ENCODE measurements at regions not wholly inside any gene's neighbourhood (a gene's known extent, or its start where the extent isn't known, plus 50 kb on each side); places are given as distances from the start of the nearest gene placed in this dataset.

- no peak for DNase-seq
- Mint-ChIP-seq H3K9me3 (no peaks in the 10 kb centered on the region), H3K4me1 (no peaks in the 10 kb centered on the region), H3K27ac (no peak overlapping the region), H3K36me3 (ENCODE audit: low read depth) (no peaks in the 10 kb centered on the region), H3K27me3 (ENCODE audit: low read depth, poor library complexity) (peaks cover 7% of the 10 kb centered on the region), H3K4me3 (no peak overlapping the region)
- TF ChIP-seq CTCF (IDR thresholded peaks at IDR 0.05): no peak
Measured at GRCh38 chr16:66199189-66199588, 167.3 kb upstream of the CDH5 start.

- H3K4me3 Mint-ChIP-seq: no peak overlapping the region
- TF ChIP-seq CTCF (IDR thresholded peaks at IDR 0.05): no peak
- peaks cover 7% of the 10 kb centered on the region for H3K27me3 Mint-ChIP-seq (ENCODE audit: low read depth, poor library complexity)
- H3K36me3 Mint-ChIP-seq (ENCODE audit: low read depth): no peaks in the 10 kb centered on the region
- H3K9me3 Mint-ChIP-seq: no peaks in the 10 kb centered on the region
- no peak overlapping the region for H3K27ac Mint-ChIP-seq
- DNase-seq: no peak
- H3K4me1 Mint-ChIP-seq: no peaks in the 10 kb centered on the region
Measured at GRCh38 chr16:66198641-66199040, 167.8 kb upstream of the CDH5 start.

- Mint-ChIP-seq H3K4me3 (no peak overlapping the region), H3K9me3 (no peaks in the 10 kb centered on the region)
Measured at GRCh38 chr16:66197668-66198278, 168.7 kb upstream of the CDH5 start.

GRCh38 chr16:66196770-66197169 is 169.7 kb upstream of the CDH5 start:
- no peaks in the 10 kb centered on the region for H3K36me3 Mint-ChIP-seq (ENCODE audit: low read depth)
- no peaks in the 10 kb centered on the region for H3K4me1 Mint-ChIP-seq
- no peak for DNase-seq
- H3K4me3 Mint-ChIP-seq: no peak overlapping the region
- no peak overlapping the region for H3K27ac Mint-ChIP-seq
- peaks cover 7% of the 10 kb centered on the region for H3K27me3 Mint-ChIP-seq (ENCODE audit: low read depth, poor library complexity)
- TF ChIP-seq CTCF (IDR thresholded peaks at IDR 0.05): no peak
- H3K9me3 Mint-ChIP-seq: no peaks in the 10 kb centered on the region

More at GRCh38 chr16:66197668-66198278, 168.7 kb upstream of the CDH5 start:
- no peak for DNase-seq
- Mint-ChIP-seq H3K27me3 (ENCODE audit: low read depth, poor library complexity) (peaks cover 7% of the 10 kb centered on the region), H3K4me1 (no peaks in the 10 kb centered on the region), H3K36me3 (ENCODE audit: low read depth) (no peaks in the 10 kb centered on the region), H3K27ac (peak overlapping the region; percentile 52)
- TF ChIP-seq CTCF (IDR thresholded peaks at IDR 0.05): no peak

- no peak for TF ChIP-seq CTCF (IDR thresholded peaks at IDR 0.05)
- H3K9me3 Mint-ChIP-seq: no peaks in the 10 kb centered on the region
- peaks cover 3% of the 10 kb centered on the region for H3K4me1 Mint-ChIP-seq
- no peak overlapping the region for H3K27ac Mint-ChIP-seq
- no peak for DNase-seq
- H3K36me3 Mint-ChIP-seq (ENCODE audit: low read depth): no peaks in the 10 kb centered on the region
- H3K27me3 Mint-ChIP-seq (ENCODE audit: low read depth, poor library complexity): peaks cover 7% of the 10 kb centered on the region
- no peak overlapping the region for H3K4me3 Mint-ChIP-seq
Measured at GRCh38 chr16:66194866-66195265, 171.6 kb upstream of the CDH5 start.

- Mint-ChIP-seq H3K9me3 (no peaks in the 10 kb centered on the region), H3K4me1 (peaks cover 15% of the 10 kb centered on the region), H3K27me3 (ENCODE audit: low read depth, poor library complexity) (peaks cover 11% of the 10 kb centered on the region), H3K4me3 (no peak overlapping the region), H3K27ac (no peak overlapping the region), H3K36me3 (ENCODE audit: low read depth) (no peaks in the 10 kb centered on the region)
- no peak for DNase-seq
- TF ChIP-seq CTCF (IDR thresholded peaks at IDR 0.05): no peak
Measured at GRCh38 chr16:66193543-66194229, 172.8 kb upstream of the CDH5 start.
